Osteoblast (primary cell): ENCODE measurements at regions not wholly inside any gene's neighbourhood (a gene's known extent, or its start where the extent isn't known, plus 50 kb on each side); places are given as distances from the start of the nearest gene placed in this dataset.

ENCODE experiments used
- DNase-seq: peaks from one replicate; pipeline ENCODE4 v3.0.0; 2011; ENCODE audit warnings: low spot score, mixed read lengths; ENCODE audit not compliant: insufficient read length; ENCODE audit errors: missing footprints
- H2AFZ ChIP-seq: 2 replicates; pipeline ENCODE4 v1.6.0; 2011; ENCODE audit warnings: mild to moderate bottlenecking, low read length
- H3K27ac ChIP-seq: 2 replicates; pipeline ENCODE4 v1.5.1; 2011; ENCODE audit warnings: mild to moderate bottlenecking, low read depth, low read length, moderate library complexity
- H3K27me3 ChIP-seq: 2 replicates; pipeline ENCODE4 v1.6.0; 2012; ENCODE audit warnings: mild to moderate bottlenecking, control low read depth, inconsistent platforms, low read length, moderate library complexity; ENCODE audit not compliant: insufficient read depth
- H3K36me3 ChIP-seq: 2 replicates; pipeline ENCODE4 v1.5.1; 2011; ENCODE audit warnings: mild to moderate bottlenecking, low read length, control low read depth, moderate library complexity; ENCODE audit not compliant: insufficient read depth
- H3K4me1 ChIP-seq: 2 replicates; pipeline ENCODE4 v1.5.1; 2011; ENCODE audit warnings: mild to moderate bottlenecking, low read length, control low read depth, moderate library complexity; ENCODE audit not compliant: insufficient read depth
- H3K4me2 ChIP-seq: 2 replicates; pipeline ENCODE4 v1.6.0; 2011; ENCODE audit warnings: mild to moderate bottlenecking, low read length; ENCODE audit not compliant: insufficient read depth
- H3K4me3 ChIP-seq: fragments of 200-600 bp; sonication (generic); 3 replicates; pipeline ENCODE4 v1.5.1; 2012; ENCODE audit warnings: mild to moderate bottlenecking, low read length, inconsistent platforms; ENCODE audit not compliant: insufficient read depth
- H3K79me2 ChIP-seq: 2 replicates; pipeline ENCODE4 v1.6.0; 2012; ENCODE audit warnings: mild to moderate bottlenecking, low read length, control low read depth, inconsistent platforms; ENCODE audit not compliant: insufficient read depth
- H3K9me3 ChIP-seq: 2 replicates; pipeline ENCODE4 v1.5.1; 2011; ENCODE audit warnings: low read depth, low read length, control low read depth
- H4K20me1 ChIP-seq: 2 replicates; pipeline ENCODE4 v1.6.0; 2012; ENCODE audit warnings: mild to moderate bottlenecking, low read length, control low read depth; ENCODE audit not compliant: insufficient read depth
- TF ChIP-seq, protein P1 (sequence below): IDR thresholded peaks from 2 replicates; pipeline ENCODE4 v1.5.1; 2011; ENCODE audit warnings: mild to moderate bottlenecking, low read depth, low read length, moderate library complexity; ENCODE audit errors: extremely low read depth

DNA sequence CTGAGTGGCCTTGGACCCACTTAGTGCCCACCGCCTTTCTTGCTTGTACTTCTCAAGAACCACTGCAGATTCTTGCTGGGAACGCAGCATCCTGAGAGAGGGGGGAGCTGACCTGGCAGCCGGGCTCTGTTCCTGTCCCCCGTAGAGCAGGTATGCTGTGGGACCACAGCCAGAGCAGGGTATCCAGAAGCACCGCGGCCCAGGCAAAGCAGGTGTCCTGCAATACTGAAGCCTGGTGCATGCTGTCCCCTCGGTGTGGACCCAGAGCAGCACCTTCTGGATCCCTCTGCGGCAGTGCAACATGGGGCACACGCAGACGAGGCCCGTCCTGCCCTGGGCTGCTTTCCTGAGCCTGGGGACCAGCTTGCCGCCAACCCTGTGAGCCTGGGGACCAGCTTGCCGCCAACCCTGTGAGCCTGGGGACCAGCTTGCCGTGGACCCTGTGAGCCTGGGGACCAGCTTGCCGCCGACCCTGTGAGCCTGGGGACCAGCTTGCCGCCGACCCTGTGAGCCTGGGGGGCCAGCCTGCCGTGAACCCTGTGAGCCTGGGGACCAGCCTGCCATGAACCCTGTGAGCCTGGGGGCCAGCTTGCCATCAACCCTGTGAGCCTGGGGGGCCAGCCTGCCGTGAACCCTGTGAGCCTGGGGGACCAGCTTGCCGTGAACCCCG, 60.9 kb upstream of the ADGRA1 start:
- Histone ChIP-seq H3K79me2 (no peaks in the 10 kb centered on the region), H4K20me1 (no peaks in the 10 kb centered on the region), H3K4me2 (no peak overlapping the region), H3K27me3 (peaks cover 13% of the 10 kb centered on the region), H3K27ac (no peak overlapping the region), H3K36me3 (no peaks in the 10 kb centered on the region), H3K4me1 (no peaks in the 10 kb centered on the region), H3K9me3 (no peaks in the 10 kb centered on the region), H3K4me3 (no peak overlapping the region), H2AFZ (no peak overlapping the region)
- TF ChIP-seq, protein P1, sequence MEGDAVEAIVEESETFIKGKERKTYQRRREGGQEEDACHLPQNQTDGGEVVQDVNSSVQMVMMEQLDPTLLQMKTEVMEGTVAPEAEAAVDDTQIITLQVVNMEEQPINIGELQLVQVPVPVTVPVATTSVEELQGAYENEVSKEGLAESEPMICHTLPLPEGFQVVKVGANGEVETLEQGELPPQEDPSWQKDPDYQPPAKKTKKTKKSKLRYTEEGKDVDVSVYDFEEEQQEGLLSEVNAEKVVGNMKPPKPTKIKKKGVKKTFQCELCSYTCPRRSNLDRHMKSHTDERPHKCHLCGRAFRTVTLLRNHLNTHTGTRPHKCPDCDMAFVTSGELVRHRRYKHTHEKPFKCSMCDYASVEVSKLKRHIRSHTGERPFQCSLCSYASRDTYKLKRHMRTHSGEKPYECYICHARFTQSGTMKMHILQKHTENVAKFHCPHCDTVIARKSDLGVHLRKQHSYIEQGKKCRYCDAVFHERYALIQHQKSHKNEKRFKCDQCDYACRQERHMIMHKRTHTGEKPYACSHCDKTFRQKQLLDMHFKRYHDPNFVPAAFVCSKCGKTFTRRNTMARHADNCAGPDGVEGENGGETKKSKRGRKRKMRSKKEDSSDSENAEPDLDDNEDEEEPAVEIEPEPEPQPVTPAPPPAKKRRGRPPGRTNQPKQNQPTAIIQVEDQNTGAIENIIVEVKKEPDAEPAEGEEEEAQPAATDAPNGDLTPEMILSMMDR = no peak
- no peak for DNase-seq

DNA sequence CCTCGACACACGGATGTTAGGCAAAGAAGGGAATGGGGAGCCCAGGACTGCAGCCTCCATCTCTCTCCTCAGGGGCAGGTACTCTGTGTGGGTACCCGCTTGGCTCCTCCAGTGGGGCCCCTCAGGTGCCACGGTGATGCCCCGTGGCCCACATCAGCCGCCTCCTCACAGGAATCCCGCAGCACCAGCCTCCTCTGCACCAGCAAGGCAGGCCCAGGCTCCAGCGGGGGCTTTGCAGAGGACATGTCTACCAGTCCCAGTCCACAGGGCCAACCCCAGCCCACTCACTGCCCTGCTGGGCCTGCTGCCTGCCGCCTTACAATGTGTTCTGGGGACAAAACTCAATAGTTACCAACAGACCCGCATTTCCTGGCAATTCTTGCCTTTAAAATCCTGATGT, 61.6 kb upstream of the ADGRA1 start:
- Histone ChIP-seq H3K79me2 (no peaks in the 10 kb centered on the region), H3K27me3 (peaks cover 13% of the 10 kb centered on the region), H2AFZ (no peak overlapping the region), H3K9me3 (no peaks in the 10 kb centered on the region), H3K4me1 (no peaks in the 10 kb centered on the region), H3K27ac (no peak overlapping the region), H3K36me3 (no peaks in the 10 kb centered on the region), H4K20me1 (no peaks in the 10 kb centered on the region), H3K4me3 (no peak overlapping the region), H3K4me2 (no peak overlapping the region)
- TF ChIP-seq, protein P1 = no peak
- DNase-seq = no peak

DNA sequence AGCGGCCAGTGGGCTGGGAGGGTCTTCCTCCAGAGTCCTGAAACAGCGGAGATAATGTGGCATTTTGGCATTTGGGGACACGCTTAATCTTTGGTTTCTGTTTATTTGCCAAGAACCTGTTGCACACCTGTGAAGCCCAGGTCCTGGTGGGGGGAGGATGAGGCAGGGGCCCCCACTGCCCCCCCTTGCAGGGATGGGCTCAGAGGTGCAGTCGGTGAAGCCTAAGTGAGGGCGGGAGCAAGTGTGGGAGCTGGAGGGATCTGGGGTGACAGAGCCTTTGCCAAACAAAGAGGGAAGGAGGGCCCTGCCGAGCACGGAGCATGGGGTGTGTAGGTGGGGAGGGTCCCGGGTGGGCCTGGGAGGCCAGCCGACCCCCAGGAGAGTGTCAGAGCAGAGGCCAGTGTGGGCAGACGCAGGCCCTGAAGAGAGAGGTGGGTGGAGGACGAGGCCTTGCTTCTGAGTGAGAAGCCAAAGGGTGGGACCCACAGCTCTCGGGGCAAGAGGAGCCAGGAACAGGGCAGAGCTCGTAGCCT, 62.1 kb upstream of the ADGRA1 start:
- no peak for DNase-seq
- Histone ChIP-seq H3K27ac (no peak overlapping the region), H3K9me3 (no peaks in the 10 kb centered on the region), H3K79me2 (no peaks in the 10 kb centered on the region), H2AFZ (no peak overlapping the region), H4K20me1 (no peaks in the 10 kb centered on the region), H3K4me2 (no peak overlapping the region), H3K4me1 (no peaks in the 10 kb centered on the region), H3K27me3 (peaks cover 13% of the 10 kb centered on the region), H3K4me3 (no peak overlapping the region), H3K36me3 (no peaks in the 10 kb centered on the region)
- TF ChIP-seq, protein P1 = no peak

DNA sequence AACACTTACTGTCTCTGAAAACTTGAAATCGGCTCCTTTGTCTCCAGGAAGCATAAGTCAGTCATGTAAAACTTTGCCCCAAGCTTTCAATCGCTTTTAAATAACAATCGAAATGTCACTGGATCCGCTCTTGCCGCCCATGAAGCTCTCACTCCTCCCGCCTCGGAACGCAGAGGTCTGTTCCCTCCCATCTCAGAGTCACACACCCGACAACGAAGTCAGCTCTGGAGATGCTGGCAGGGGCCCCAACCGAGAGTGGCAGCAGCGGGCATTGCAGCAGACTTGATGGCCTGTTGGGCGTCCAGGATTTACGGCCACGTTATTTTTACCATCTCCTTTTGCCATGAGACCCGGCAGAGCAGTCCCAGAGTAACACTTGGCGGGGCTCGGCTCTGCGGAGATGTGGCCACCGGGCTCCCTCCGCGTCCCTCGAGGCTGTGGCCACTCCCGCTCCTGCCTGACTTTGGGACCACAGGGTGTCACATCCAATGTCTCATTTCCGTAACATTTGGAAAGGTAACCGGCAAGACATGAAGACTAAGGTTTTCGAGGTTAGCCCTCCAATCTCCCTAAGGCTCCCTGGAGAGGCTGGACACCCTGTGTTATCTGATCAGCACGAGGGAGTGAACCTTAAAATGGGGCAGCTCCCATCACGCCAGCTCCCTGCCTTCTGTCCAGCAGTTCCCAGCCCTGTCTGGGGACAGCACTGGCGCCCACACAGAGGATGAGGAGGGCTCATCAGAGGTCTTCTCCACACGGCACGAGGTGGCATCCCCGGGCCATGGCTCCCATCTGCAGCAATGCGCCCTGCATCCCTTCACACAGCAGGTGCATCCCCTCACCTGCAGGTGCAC, 62.8 kb upstream of the ADGRA1 start:
- Histone ChIP-seq H3K36me3 (no peaks in the 10 kb centered on the region), H4K20me1 (no peaks in the 10 kb centered on the region), H3K27ac (no peak overlapping the region), H3K9me3 (no peaks in the 10 kb centered on the region), H3K4me3 (no peak overlapping the region), H3K4me2 (no peak overlapping the region), H3K4me1 (no peaks in the 10 kb centered on the region), H3K27me3 (peaks cover 9% of the 10 kb centered on the region), H3K79me2 (no peaks in the 10 kb centered on the region), H2AFZ (no peak overlapping the region)
- TF ChIP-seq, protein P1 = no peak
- no peak for DNase-seq
